ENCODE measurements at regions not wholly inside any gene's neighbourhood (a gene's known extent, or its start where the extent isn't known, plus 50 kb on each side); places are given as distances from the start of the nearest gene placed in this dataset.
"Not testable (repeated sequence)": the region's sequence is repeated elsewhere in the genome, so short reads cannot be mapped to it uniquely, and the experiment has no call there.

GRCh38 chr6:157727629-157728182 is 95.3 kb upstream of the SNX9 start:
- DNase-seq (ENCODE audit: low read depth) = no peak

- DNase-seq (ENCODE audit: low read depth) = no peak
These were observed 94.7 kb upstream of the SNX9 start for GRCh38 chr6:157728183-157728881.

- DNase-seq (ENCODE audit: low read depth) = no peak
These were observed 91.8 kb upstream of the SNX9 start for GRCh38 chr6:157731221-157731620.

GRCh38 chr6:157732007-157732406 is 91.0 kb upstream of the SNX9 start:
- DNase-seq (ENCODE audit: low read depth) = no peak

- DNase-seq (ENCODE audit: low read depth) = no peak
These were observed 90.5 kb upstream of the SNX9 start for GRCh38 chr6:157732416-157733161.

GRCh38 chr6:157736555-157736954 is 86.5 kb upstream of the SNX9 start:
- DNase-seq (ENCODE audit: low read depth) = not testable (repeated sequence)

GRCh38 chr6:157741321-157741947 is 81.6 kb upstream of the SNX9 start:
- DNase-seq (ENCODE audit: low read depth) = no peak

- no peak for DNase-seq (ENCODE audit: low read depth)
These were observed 81.0 kb upstream of the SNX9 start for GRCh38 chr6:157741948-157742556.

- no peak for DNase-seq (ENCODE audit: low read depth)
These were observed 78.9 kb upstream of the SNX9 start for GRCh38 chr6:157744102-157744601.

- DNase-seq (ENCODE audit: low read depth) = no peak
These were observed 76.1 kb upstream of the SNX9 start for GRCh38 chr6:157746897-157747296.

- no peak for DNase-seq (ENCODE audit: low read depth)
These were observed 75.7 kb upstream of the SNX9 start for GRCh38 chr6:157747370-157747769.

- DNase-seq (ENCODE audit: low read depth) = no peak
These were observed 74.0 kb upstream of the SNX9 start for GRCh38 chr6:157748839-157749571.

GRCh38 chr6:157750973-157751372 is 72.1 kb upstream of the SNX9 start:
- not testable (repeated sequence) for DNase-seq (ENCODE audit: low read depth)

- no peak for DNase-seq (ENCODE audit: low read depth)
These were observed 71.4 kb upstream of the SNX9 start for GRCh38 chr6:157751547-157752200.

- not testable (repeated sequence) for DNase-seq (ENCODE audit: low read depth)
These were observed 70.2 kb upstream of the SNX9 start for GRCh38 chr6:157752879-157753278.

GRCh38 chr6:157753291-157753690 is 69.8 kb upstream of the SNX9 start:
- no peak for DNase-seq (ENCODE audit: low read depth)

GRCh38 chr6:157753801-157754200 is 69.2 kb upstream of the SNX9 start:
- not testable (repeated sequence) for DNase-seq (ENCODE audit: low read depth)

GRCh38 chr6:157754351-157754750 is 68.7 kb upstream of the SNX9 start:
- DNase-seq (ENCODE audit: low read depth) = no peak

- DNase-seq (ENCODE audit: low read depth) = no peak
These were observed 67.9 kb upstream of the SNX9 start for GRCh38 chr6:157755032-157755745.

GRCh38 chr6:157755746-157756411 is 67.2 kb upstream of the SNX9 start:
- DNase-seq (ENCODE audit: low read depth) = peak; percentile 43
